SK-N-SH (cell line): ENCODE measurements at regions not wholly inside any gene's neighbourhood (a gene's known extent, or its start where the extent isn't known, plus 50 kb on each side); places are given as distances from the start of the nearest gene placed in this dataset.

Experiments
- CTCF ChIA-PET: fragments of 300-600, 350-600 bp; formaldehyde crosslinking; extraction: SDS; loops from one replicate; lab custom pipeline; 2021; lab: Yijun Ruan, JAX
- POLR2A ChIA-PET: fragments of 350-600 bp; sonication (Branson Sonifier 250); formaldehyde crosslinking; extraction: SDS; loops from one replicate; lab custom pipeline; 2020; ENCODE audit warnings: antibody characterized with exemption, inconsistent platforms; lab: Yijun Ruan, JAX
- DNase-seq: peaks from one replicate; pipeline ENCODE4 v3.0.0; 2012
- H2AFZ ChIP-seq: fragments of 200-600 bp; sonication (generic); 2 replicates; pipeline ENCODE4 v1.8.1; 2016; ENCODE audit warnings: antibody characterized with exemption, mild to moderate bottlenecking, low read depth
- H3F3A ChIP-seq: fragments of 200-600 bp; sonication (generic); replicated peaks from 2 replicates; pipeline ENCODE3; 2016; ENCODE audit warnings: antibody characterized with exemption, mild to moderate bottlenecking; ENCODE audit not compliant: insufficient read depth
- H3K27ac ChIP-seq, 2 experiments: fragments of 200-500 bp in 1 of 2; fragments of 200-600 bp in 1 of 2; sonication (Bioruptor generic) in 1 of 2; sonication (generic), shearing (Covaris generic) in 1 of 2; 2 replicates each; pipeline versions ENCODE4 v1.5.1 to v1.6.1; 2014 to 2016; ENCODE audit warnings: low read depth in 2 of 2, inconsistent platforms in 1 of 2, low read length in 1 of 2, mild to moderate bottlenecking in 1 of 2, mixed read lengths in 1 of 2
- H3K27me3 ChIP-seq: fragments of 200-600 bp; sonication (generic), shearing (Covaris generic); 2 replicates; pipeline ENCODE4 v1.6.1; 2016; ENCODE audit warnings: mixed run types; ENCODE audit not compliant: insufficient read depth
- H3K36me3 ChIP-seq, 2 experiments: fragments of 200-500 bp in 1 of 2; fragments of 200-600 bp in 1 of 2; sonication (Bioruptor generic) in 1 of 2; sonication (generic) in 1 of 2; replicated peaks in 1 of 2; 2 replicates each; pipeline versions ENCODE3 to v1.5.1; 2014 to 2016; ENCODE audit warnings: low read length in 1 of 2, mild to moderate bottlenecking in 1 of 2; ENCODE audit not compliant: insufficient read depth in 2 of 2, control insufficient read depth in 1 of 2
- H3K4me1 ChIP-seq, 2 experiments: fragments of 200-500 bp in 1 of 2; fragments of 200-600 bp in 1 of 2; sonication (Bioruptor generic) in 1 of 2; sonication (generic), shearing (Covaris generic) in 1 of 2; 2 replicates each; pipeline versions ENCODE4 v1.5.1 to v1.6.1; 2014 to 2016; ENCODE audit warnings: low read depth in 1 of 2, low read length in 1 of 2, mixed run types in 1 of 2; ENCODE audit not compliant: insufficient read depth in 2 of 2, control insufficient read depth in 1 of 2
- H3K4me2 ChIP-seq: fragments of 200-600 bp; sonication (generic), shearing (Covaris generic); 2 replicates; pipeline ENCODE4 v1.6.1; 2017; ENCODE audit warnings: mixed run types
- H3K4me3 ChIP-seq, 2 experiments: fragments of 200-500 bp in 1 of 2; fragments of 200-600 bp in 1 of 2; sonication (Bioruptor generic) in 1 of 2; sonication (generic), shearing (Covaris generic) in 1 of 2; 2 replicates each; pipeline versions ENCODE4 v1.5.1 to v1.8.1; 2014 to 2016; ENCODE audit warnings: low read depth in 2 of 2, inconsistent platforms in 1 of 2, low read length in 1 of 2, mild to moderate bottlenecking in 1 of 2, mixed read lengths in 1 of 2, moderate library complexity in 1 of 2
- H3K79me2 ChIP-seq: fragments of 200-600 bp; sonication (generic); 2 replicates; pipeline ENCODE4 v1.8.1; 2017; ENCODE audit warnings: mild to moderate bottlenecking; ENCODE audit not compliant: insufficient read depth
- H3K9ac ChIP-seq: fragments of 200-600 bp; sonication (generic); 2 replicates; pipeline ENCODE4 v1.6.1; 2017; ENCODE audit warnings: mixed run types
- H3K9me2 ChIP-seq: fragments of 200-600 bp; sonication (generic); 2 replicates; pipeline ENCODE4 v1.6.1; 2017; ENCODE audit warnings: mixed run types
- H3K9me3 ChIP-seq: fragments of 200-600 bp; sonication (generic); 2 replicates; pipeline ENCODE4 v1.6.1; 2017; ENCODE audit warnings: mixed run types, mild to moderate bottlenecking, moderate library complexity
- H4K20me1 ChIP-seq: fragments of 200-600 bp; sonication (generic); 2 replicates; pipeline ENCODE4 v1.6.1; 2017; ENCODE audit warnings: mild to moderate bottlenecking, mixed run types; ENCODE audit not compliant: insufficient read depth
- CHD2 ChIP-seq: fragments of 150-350 bp; IDR thresholded peaks from 2 replicates; pipeline ENCODE4 v1.6.1; 2018; ENCODE audit warnings: low read length; ENCODE audit not compliant: partially characterized antibody
- CTCF ChIP-seq: fragments of 200-600 bp; sonication (generic); IDR thresholded peaks from 2 replicates; pipeline ENCODE4 v1.6.1; 2017; ENCODE audit warnings: antibody characterized with exemption, mild to moderate bottlenecking, moderate library complexity
- EZH2phosphoT487 ChIP-seq: fragments of 200-600 bp; sonication (generic); IDR thresholded peaks from 2 replicates; pipeline ENCODE4 v1.6.1; 2017; ENCODE audit warnings: low read depth, mixed run types, mild to moderate bottlenecking, antibody characterized with exemption, moderate library complexity, borderline replicate concordance
- FOSL2 ChIP-seq: IDR thresholded peaks from 2 replicates; pipeline ENCODE4 v1.4.0; 2012; ENCODE audit warnings: low read depth, mild to moderate bottlenecking, moderate library complexity, borderline replicate concordance
- FOXJ3 ChIP-seq: sonication (generic); formaldehyde crosslinking; IDR thresholded peaks from 2 replicates; pipeline ENCODE4 v1.5.1; 2020; ENCODE audit warnings: mild to moderate bottlenecking, missing genetic modification reagents
- GABPA ChIP-seq: IDR thresholded peaks from 2 replicates; pipeline ENCODE4 v1.4.0; 2012; ENCODE audit warnings: low read depth, mild to moderate bottlenecking
- GATA2 ChIP-seq: sonication (generic); formaldehyde crosslinking; IDR thresholded peaks from 2 replicates; pipeline ENCODE4 v1.5.0; 2020; ENCODE audit warnings: mild to moderate bottlenecking, missing genetic modification reagents
- JUND ChIP-seq: IDR thresholded peaks from 2 replicates; pipeline ENCODE4 v1.4.0; 2012
- MEF2A ChIP-seq: IDR thresholded peaks from 2 replicates; pipeline ENCODE4 v1.4.0; 2012; ENCODE audit warnings: low read depth, borderline replicate concordance
- MXI1 ChIP-seq: IDR thresholded peaks from 2 replicates; pipeline ENCODE4 v1.6.1; 2012; ENCODE audit warnings: mild to moderate bottlenecking, low read depth, low read length, improper control_type of control experiment
- NFIC ChIP-seq: IDR thresholded peaks from 2 replicates; pipeline ENCODE4 v1.4.0; 2012; ENCODE audit warnings: borderline replicate concordance
- NRF1 ChIP-seq: IDR thresholded peaks from 2 replicates; pipeline ENCODE4 v1.6.1; 2012; ENCODE audit warnings: low read depth, mild to moderate bottlenecking, low read length
- PBX3 ChIP-seq: IDR thresholded peaks from 2 replicates; pipeline ENCODE4; 2012
- RXRA ChIP-seq: IDR thresholded peaks from 2 replicates; pipeline ENCODE4 v1.4.0; 2012; ENCODE audit warnings: low read depth, mild to moderate bottlenecking, borderline replicate concordance
- SMC3 ChIP-seq: IDR thresholded peaks from 2 replicates; pipeline ENCODE4 v1.6.1; 2012; ENCODE audit warnings: low read depth, low read length, improper control_type of control experiment
- USF1 ChIP-seq: IDR thresholded peaks from 2 replicates; pipeline ENCODE4 v1.4.0; 2012; ENCODE audit warnings: low read depth, borderline replicate concordance
- YY1 ChIP-seq: IDR thresholded peaks from 2 replicates; pipeline ENCODE4 v1.4.0; 2012; ENCODE audit warnings: low read depth, mild to moderate bottlenecking
- ZBTB33 ChIP-seq: IDR thresholded peaks from 2 replicates; pipeline ENCODE4 v1.4.0; 2012; ENCODE audit warnings: low read depth, borderline replicate concordance
- whole genome bisulfite sequencing: methylation state at CpG from one replicate; pipeline ENCODE4 v1.1.6; 2017; ENCODE audit warnings: low lambda C conversion rate; 5-methylcytosine and 5-hydroxymethylcytosine counted together
- TF ChIP-seq, protein P1 (sequence below): fragments of 150-350 bp; IDR thresholded peaks from 2 replicates; pipeline ENCODE4 v1.6.1; 2017; ENCODE audit warnings: antibody characterized with exemption, low read length, low read depth, borderline replicate concordance
- TF ChIP-seq, protein P2 (sequence below): IDR thresholded peaks from 2 replicates; pipeline ENCODE4 v1.6.1; 2012; ENCODE audit warnings: mild to moderate bottlenecking, low read depth, low read length, moderate library complexity

DNA sequence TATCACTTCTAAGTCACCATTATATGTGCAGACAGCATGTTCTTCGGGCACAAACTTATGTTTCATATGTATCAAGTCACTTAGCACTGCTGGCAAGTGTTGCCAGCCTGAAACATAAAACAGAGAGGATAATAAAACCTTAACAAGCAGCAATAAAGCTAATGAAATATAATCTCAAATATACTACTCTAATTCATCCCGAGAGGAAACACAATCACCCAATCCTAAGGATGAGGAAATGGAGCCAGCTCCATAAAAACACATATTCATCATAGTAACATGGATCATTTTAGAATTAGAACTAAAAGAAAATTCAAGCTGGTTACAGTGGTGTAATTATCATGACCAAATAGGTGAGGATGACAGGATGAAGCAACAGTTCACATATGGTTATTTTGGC, 1072.7 kb downstream of the EPHA3 start:
- Histone ChIP-seq H3K9me3 (no peaks in the 10 kb centered on the region), H3K4me2 (no peak overlapping the region), H3F3A (no peaks in the 10 kb centered on the region), H4K20me1 (no peaks in the 10 kb centered on the region), H3K9ac (no peak overlapping the region), H3K27me3 (peaks cover 8% of the 10 kb centered on the region; the same call in 1 of the 2 replicates), H3K27ac (no peak overlapping the region), H3K79me2 (no peaks in the 10 kb centered on the region), H3K9me2 (no peaks in the 10 kb centered on the region), H3K4me1 (no peaks in the 10 kb centered on the region), H3K4me3 (no peak overlapping the region), H2AFZ (no peak overlapping the region), H3K36me3 (no peaks in the 10 kb centered on the region)
- TF ChIP-seq, protein P1, sequence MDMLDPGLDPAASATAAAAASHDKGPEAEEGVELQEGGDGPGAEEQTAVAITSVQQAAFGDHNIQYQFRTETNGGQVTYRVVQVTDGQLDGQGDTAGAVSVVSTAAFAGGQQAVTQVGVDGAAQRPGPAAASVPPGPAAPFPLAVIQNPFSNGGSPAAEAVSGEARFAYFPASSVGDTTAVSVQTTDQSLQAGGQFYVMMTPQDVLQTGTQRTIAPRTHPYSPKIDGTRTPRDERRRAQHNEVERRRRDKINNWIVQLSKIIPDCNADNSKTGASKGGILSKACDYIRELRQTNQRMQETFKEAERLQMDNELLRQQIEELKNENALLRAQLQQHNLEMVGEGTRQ, result no peak
- TF ChIP-seq FOSL2 (no peak), MEF2A (no peak), RXRA (no peak), PBX3 (no peak), CTCF (no peak), EZH2phosphoT487 (no peak), NRF1 (no peak), USF1 (no peak), NFIC (no peak), JUND (no peak), GATA2 (CRISPR knock-in tag) (no peak), ZBTB33 (no peak), YY1 (no peak), MXI1 (no peak), SMC3 (no peak), GABPA (no peak), FOXJ3 (no peak), CHD2 (no peak)
- TF ChIP-seq, protein P2, sequence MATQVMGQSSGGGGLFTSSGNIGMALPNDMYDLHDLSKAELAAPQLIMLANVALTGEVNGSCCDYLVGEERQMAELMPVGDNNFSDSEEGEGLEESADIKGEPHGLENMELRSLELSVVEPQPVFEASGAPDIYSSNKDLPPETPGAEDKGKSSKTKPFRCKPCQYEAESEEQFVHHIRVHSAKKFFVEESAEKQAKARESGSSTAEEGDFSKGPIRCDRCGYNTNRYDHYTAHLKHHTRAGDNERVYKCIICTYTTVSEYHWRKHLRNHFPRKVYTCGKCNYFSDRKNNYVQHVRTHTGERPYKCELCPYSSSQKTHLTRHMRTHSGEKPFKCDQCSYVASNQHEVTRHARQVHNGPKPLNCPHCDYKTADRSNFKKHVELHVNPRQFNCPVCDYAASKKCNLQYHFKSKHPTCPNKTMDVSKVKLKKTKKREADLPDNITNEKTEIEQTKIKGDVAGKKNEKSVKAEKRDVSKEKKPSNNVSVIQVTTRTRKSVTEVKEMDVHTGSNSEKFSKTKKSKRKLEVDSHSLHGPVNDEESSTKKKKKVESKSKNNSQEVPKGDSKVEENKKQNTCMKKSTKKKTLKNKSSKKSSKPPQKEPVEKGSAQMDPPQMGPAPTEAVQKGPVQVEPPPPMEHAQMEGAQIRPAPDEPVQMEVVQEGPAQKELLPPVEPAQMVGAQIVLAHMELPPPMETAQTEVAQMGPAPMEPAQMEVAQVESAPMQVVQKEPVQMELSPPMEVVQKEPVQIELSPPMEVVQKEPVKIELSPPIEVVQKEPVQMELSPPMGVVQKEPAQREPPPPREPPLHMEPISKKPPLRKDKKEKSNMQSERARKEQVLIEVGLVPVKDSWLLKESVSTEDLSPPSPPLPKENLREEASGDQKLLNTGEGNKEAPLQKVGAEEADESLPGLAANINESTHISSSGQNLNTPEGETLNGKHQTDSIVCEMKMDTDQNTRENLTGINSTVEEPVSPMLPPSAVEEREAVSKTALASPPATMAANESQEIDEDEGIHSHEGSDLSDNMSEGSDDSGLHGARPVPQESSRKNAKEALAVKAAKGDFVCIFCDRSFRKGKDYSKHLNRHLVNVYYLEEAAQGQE, result no peak
- CTCF ChIA-PET, result interaction anchor here (0.6 kb wide), 1 partner anchor 10 kb away, joined by 3 read pairs; no protein-coding TSS in a partner anchor
- WGBS, result 0% methylated on average over 2 of the region's 2 CpGs
- DNase-seq, result no peak
- POLR2A ChIA-PET, result no interaction called here
